PC-3 (cell line): ENCODE measurements at regions not wholly inside any gene's neighbourhood (a gene's known extent, or its start where the extent isn't known, plus 50 kb on each side); places are given as distances from the start of the nearest gene placed in this dataset.

Experiments used
- EZH2 ChIP-seq: fragments of 300-600 bp; sonication (generic); IDR thresholded peaks from one replicate; pipeline ENCODE4 v1.6.1; 2017; ENCODE audit warnings: antibody characterized with exemption, mild to moderate bottlenecking, low read length; ENCODE audit not compliant: unreplicated experiment
- TF ChIP-seq, protein P1 (sequence below): fragments of 300-600 bp; sonication (generic); conservative IDR thresholded peaks from 2 replicates; pipeline ENCODE4 v1.5.1; 2017; ENCODE audit warnings: antibody characterized with exemption, low read depth, mild to moderate bottlenecking, low read length

GRCh38 chr5:120153551-120153950 is 310.5 kb upstream of the PRR16 start:
- TF ChIP-seq, protein P1, sequence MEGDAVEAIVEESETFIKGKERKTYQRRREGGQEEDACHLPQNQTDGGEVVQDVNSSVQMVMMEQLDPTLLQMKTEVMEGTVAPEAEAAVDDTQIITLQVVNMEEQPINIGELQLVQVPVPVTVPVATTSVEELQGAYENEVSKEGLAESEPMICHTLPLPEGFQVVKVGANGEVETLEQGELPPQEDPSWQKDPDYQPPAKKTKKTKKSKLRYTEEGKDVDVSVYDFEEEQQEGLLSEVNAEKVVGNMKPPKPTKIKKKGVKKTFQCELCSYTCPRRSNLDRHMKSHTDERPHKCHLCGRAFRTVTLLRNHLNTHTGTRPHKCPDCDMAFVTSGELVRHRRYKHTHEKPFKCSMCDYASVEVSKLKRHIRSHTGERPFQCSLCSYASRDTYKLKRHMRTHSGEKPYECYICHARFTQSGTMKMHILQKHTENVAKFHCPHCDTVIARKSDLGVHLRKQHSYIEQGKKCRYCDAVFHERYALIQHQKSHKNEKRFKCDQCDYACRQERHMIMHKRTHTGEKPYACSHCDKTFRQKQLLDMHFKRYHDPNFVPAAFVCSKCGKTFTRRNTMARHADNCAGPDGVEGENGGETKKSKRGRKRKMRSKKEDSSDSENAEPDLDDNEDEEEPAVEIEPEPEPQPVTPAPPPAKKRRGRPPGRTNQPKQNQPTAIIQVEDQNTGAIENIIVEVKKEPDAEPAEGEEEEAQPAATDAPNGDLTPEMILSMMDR, result no peak
- TF ChIP-seq EZH2, result no peak
